ENCODE measurements at regions not wholly inside any gene's neighbourhood (a gene's known extent, or its start where the extent isn't known, plus 50 kb on each side); places are given as distances from the start of the nearest gene placed in this dataset.

DNA sequence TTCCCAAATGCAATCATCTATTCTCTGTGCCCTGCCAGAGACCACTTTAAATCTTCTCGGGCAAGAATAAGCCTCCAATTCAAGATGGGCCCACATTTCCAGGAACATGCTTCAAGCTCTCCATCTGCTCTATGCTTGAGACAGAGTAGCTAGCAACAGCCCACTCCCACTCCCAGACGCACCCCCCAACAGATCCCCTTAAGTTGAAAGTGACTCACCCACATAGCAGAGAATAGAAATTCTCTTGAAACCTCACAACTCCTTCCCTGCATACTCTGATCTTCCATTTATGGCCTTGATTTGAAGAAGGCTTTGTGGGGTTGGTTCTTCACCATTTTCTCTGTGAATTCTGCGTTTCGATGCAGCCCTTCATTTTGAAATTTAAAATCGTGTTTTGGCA is 604.0 kb downstream of the INHBA start:
- no peaks in the 10 kb centered on the region for H3K27me3 Mint-ChIP-seq (ENCODE audit: low read depth)
- H3K9me3 Mint-ChIP-seq: peaks cover 3% of the 10 kb centered on the region
- no peak overlapping the region for H3K27ac Mint-ChIP-seq
- H3K4me1 Mint-ChIP-seq (ENCODE audit: low read depth): no peaks in the 10 kb centered on the region
- no peaks in the 10 kb centered on the region for H3K36me3 Mint-ChIP-seq (ENCODE audit: low read depth)
- no peak overlapping the region for H3K4me3 Mint-ChIP-seq

DNA sequence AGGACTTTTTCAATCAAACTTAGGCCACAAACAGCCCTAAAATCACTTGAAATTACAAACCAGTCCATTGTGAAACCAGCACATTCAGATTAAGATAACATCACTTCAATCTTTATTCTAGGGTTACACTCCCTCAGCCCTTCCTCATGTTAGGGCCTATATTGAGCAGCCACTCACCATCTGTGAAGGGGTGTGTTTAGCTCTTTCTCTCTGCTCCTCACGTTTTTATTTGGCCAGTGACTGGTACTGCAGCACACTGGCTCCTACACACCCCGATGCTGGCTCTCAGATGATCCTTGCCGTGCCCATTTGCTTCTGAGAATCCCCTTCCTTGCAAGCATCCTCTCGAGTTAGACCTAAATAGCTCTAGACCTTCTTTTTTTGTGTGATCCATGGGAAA is 604.5 kb downstream of the INHBA start:
- H3K9me3 Mint-ChIP-seq: peaks cover 3% of the 10 kb centered on the region
- H3K4me3 Mint-ChIP-seq: no peak overlapping the region
- H3K27me3 Mint-ChIP-seq (ENCODE audit: low read depth): no peaks in the 10 kb centered on the region
- no peaks in the 10 kb centered on the region for H3K4me1 Mint-ChIP-seq (ENCODE audit: low read depth)
- H3K36me3 Mint-ChIP-seq (ENCODE audit: low read depth): no peaks in the 10 kb centered on the region
- no peak overlapping the region for H3K27ac Mint-ChIP-seq

DNA sequence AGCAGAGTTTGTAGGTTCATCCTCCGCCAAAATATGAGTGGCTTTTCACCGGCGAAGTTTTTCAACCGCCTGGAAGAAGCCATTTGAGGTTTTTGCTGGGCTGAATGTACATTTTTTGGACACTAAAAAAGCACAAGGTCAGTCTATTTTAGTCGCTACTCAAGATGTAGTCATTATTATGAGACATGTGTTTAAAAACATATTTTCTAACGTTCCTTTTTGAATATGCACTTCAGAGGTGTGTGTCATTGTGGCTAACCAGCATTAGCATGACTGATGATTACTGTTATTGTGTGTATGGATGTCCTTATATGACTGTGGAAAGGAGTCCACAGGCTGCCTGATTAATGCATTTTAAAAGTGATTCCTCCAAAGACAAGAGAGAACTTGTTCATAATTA is 605.4 kb downstream of the INHBA start:
- no peak overlapping the region for H3K27ac Mint-ChIP-seq
- H3K4me3 Mint-ChIP-seq: no peak overlapping the region
- H3K4me1 Mint-ChIP-seq (ENCODE audit: low read depth): no peaks in the 10 kb centered on the region
- no peaks in the 10 kb centered on the region for H3K27me3 Mint-ChIP-seq (ENCODE audit: low read depth)
- H3K36me3 Mint-ChIP-seq (ENCODE audit: low read depth): no peaks in the 10 kb centered on the region
- H3K9me3 Mint-ChIP-seq: no peaks in the 10 kb centered on the region

GRCh38 chr7:41096917-41097316 is 606.0 kb downstream of the INHBA start:
- Mint-ChIP-seq H3K4me1 (ENCODE audit: low read depth) (no peaks in the 10 kb centered on the region), H3K9me3 (no peaks in the 10 kb centered on the region), H3K27me3 (ENCODE audit: low read depth) (no peaks in the 10 kb centered on the region), H3K4me3 (no peak overlapping the region), H3K27ac (no peak overlapping the region), H3K36me3 (ENCODE audit: low read depth) (no peaks in the 10 kb centered on the region)

DNA sequence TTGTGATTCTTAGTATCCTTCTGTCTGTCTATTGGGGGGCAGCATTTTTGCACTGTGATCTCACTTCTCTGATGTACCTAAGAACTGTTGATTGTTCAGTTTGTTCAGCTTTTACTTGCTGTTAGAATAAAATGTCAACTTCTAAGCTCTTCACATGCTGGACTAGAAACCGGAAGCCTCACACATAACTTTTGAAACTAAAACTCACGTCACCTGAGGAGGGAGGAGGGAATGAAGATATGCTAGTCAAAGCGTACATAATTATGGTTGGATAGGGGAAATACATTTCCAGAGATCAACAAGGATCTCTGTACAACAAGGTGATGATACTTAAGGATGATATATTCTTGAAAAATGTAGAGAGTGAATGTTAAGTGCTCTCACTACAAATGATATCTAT is 609.7 kb downstream of the INHBA start:
- Mint-ChIP-seq H3K4me3 (no peak overlapping the region), H3K36me3 (ENCODE audit: low read depth) (no peaks in the 10 kb centered on the region), H3K9me3 (peaks cover 4% of the 10 kb centered on the region), H3K27me3 (ENCODE audit: low read depth) (no peaks in the 10 kb centered on the region), H3K4me1 (ENCODE audit: low read depth) (no peaks in the 10 kb centered on the region), H3K27ac (no peak overlapping the region)

DNA sequence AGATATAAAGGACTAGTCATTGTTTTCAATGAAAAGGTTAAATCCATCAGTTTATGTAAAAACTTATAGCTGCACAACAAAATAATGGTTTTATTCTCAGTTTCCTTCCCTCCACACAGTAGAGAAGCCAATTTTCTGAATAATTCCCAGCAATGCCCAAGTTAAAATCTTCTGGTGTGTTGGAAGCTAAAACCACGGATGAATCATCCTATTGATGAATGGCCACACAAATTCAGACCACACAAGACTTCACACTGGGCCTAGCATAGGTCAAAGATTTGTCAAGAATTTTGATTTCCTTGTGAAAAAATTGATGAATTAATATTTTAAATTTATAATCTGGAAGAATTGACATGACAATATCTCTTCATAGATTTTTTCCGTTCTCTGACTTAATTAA is 617.6 kb downstream of the INHBA start:
- no peaks in the 10 kb centered on the region for H3K27me3 Mint-ChIP-seq (ENCODE audit: low read depth)
- H3K4me1 Mint-ChIP-seq (ENCODE audit: low read depth): no peaks in the 10 kb centered on the region
- no peak overlapping the region for H3K4me3 Mint-ChIP-seq
- peaks cover 4% of the 10 kb centered on the region for H3K9me3 Mint-ChIP-seq
- H3K36me3 Mint-ChIP-seq (ENCODE audit: low read depth): no peaks in the 10 kb centered on the region
- no peak overlapping the region for H3K27ac Mint-ChIP-seq

DNA sequence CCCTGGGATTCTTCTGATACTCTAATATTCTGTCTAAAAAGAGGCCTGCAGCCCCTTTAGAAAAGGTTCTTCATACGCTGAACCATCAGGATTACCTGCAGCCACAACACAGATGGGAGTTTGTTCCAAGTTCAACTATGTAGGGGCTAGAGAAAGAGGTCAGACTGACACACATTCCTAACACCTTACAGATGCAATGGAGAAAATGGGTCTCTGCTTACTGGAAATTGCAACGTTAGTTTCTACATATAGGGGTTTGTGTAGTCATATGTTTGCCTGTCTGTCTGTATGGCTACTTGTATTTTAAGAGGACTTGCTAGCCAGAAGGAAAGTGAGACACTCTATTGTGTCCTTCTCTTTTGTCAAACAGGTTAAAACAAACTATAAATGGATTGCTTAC is 618.5 kb downstream of the INHBA start:
- Mint-ChIP-seq H3K36me3 (ENCODE audit: low read depth) (no peaks in the 10 kb centered on the region), H3K27ac (no peak overlapping the region)

DNA sequence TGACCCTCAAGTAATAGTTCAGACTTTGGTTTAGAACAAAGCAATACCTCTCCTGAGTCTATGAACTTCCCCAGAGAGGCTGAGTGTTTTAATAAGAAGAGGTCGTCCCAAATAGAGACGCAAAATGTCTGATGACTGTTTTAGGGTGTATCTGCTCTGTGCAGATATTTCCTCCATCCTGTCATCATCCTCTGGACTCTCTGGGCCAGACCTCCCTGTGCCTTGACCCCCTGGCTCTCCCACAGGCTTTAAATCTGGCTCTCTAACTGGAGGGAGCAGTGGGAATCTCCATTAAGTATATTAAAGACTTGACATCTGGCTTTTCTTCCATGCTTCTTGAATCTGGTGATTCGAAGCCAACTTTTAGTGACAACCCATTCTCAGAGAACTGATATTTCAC is 633.3 kb downstream of the INHBA start:
- Mint-ChIP-seq H3K4me3 (no peak overlapping the region), H3K27ac (no peak overlapping the region), H3K36me3 (ENCODE audit: low read depth) (no peaks in the 10 kb centered on the region), H3K9me3 (no peaks in the 10 kb centered on the region), H3K4me1 (ENCODE audit: low read depth) (no peaks in the 10 kb centered on the region), H3K27me3 (ENCODE audit: low read depth) (no peaks in the 10 kb centered on the region)

More for the DNA sequence above, 618.5 kb downstream of the INHBA start:
- Mint-ChIP-seq H3K27me3 (ENCODE audit: low read depth) (no peaks in the 10 kb centered on the region), H3K9me3 (peaks cover 4% of the 10 kb centered on the region), H3K4me3 (no peak overlapping the region), H3K4me1 (ENCODE audit: low read depth) (no peaks in the 10 kb centered on the region)

- Mint-ChIP-seq H3K27ac (no peak overlapping the region), H3K9me3 (no peaks in the 10 kb centered on the region), H3K4me3 (no peak overlapping the region), H3K27me3 (ENCODE audit: low read depth) (no peaks in the 10 kb centered on the region), H3K36me3 (ENCODE audit: low read depth) (no peaks in the 10 kb centered on the region), H3K4me1 (ENCODE audit: low read depth) (no peaks in the 10 kb centered on the region)
Observed at GRCh38 chr7:41067576-41067975, 635.3 kb downstream of the INHBA start.

GRCh38 chr7:41065663-41066062 is 637.2 kb downstream of the INHBA start:
- Mint-ChIP-seq H3K4me3 (no peak overlapping the region), H3K9me3 (no peaks in the 10 kb centered on the region), H3K27ac (no peak overlapping the region), H3K4me1 (ENCODE audit: low read depth) (no peaks in the 10 kb centered on the region), H3K27me3 (ENCODE audit: low read depth) (no peaks in the 10 kb centered on the region), H3K36me3 (ENCODE audit: low read depth) (no peaks in the 10 kb centered on the region)

GRCh38 chr7:41063116-41063515 is 639.8 kb downstream of the INHBA start:
- Mint-ChIP-seq H3K27ac (no peak overlapping the region), H3K4me1 (ENCODE audit: low read depth) (no peaks in the 10 kb centered on the region), H3K4me3 (no peak overlapping the region), H3K27me3 (ENCODE audit: low read depth) (no peaks in the 10 kb centered on the region), H3K36me3 (ENCODE audit: low read depth) (no peaks in the 10 kb centered on the region), H3K9me3 (peaks cover 5% of the 10 kb centered on the region)

DNA sequence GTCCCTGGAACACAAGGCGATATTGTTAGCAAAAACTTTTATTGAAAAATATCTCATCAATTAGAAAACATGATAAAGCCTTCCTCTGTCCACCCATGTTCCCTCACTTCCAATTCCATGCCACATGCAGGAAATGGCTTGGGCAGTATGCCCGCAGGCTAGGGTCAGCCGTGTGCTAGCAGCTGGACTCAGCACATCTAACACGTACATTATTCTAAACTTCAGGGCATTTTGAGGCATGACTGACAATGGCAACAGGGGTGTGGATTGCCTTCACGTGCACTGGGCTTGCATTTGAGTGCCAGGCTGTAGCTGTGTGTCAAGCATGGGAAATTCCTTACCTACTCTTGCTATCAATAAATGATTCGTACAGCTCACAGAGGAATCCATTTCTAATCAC is 642.1 kb downstream of the INHBA start:
- Mint-ChIP-seq H3K4me3 (no peak overlapping the region), H3K9me3 (peaks cover 22% of the 10 kb centered on the region), H3K4me1 (ENCODE audit: low read depth) (no peaks in the 10 kb centered on the region), H3K27me3 (ENCODE audit: low read depth) (no peaks in the 10 kb centered on the region), H3K36me3 (ENCODE audit: low read depth) (no peaks in the 10 kb centered on the region), H3K27ac (no peak overlapping the region)

DNA sequence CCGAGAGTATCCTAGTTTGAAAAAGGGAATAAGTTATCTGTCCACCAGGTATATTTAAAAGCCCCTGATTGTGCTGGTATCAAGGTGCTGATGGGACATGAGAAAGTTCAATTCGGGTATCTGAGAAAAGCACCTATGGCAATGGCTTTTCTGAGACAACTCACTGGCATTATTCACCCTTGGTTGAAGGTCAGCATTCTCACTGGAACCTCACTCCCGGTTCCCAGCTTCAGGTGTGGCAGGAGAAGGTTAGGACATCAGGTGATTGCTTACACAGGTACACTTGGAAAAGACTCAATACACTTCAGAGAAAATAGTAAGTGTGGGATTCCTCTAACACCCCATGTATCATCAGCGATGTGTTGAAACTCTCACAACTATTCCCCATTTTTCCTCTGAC is 643.1 kb downstream of the INHBA start:
- no peaks in the 10 kb centered on the region for H3K4me1 Mint-ChIP-seq (ENCODE audit: low read depth)
- no peak overlapping the region for H3K4me3 Mint-ChIP-seq
- no peak overlapping the region for H3K27ac Mint-ChIP-seq
- H3K27me3 Mint-ChIP-seq (ENCODE audit: low read depth): no peaks in the 10 kb centered on the region
- peaks cover 30% of the 10 kb centered on the region for H3K9me3 Mint-ChIP-seq
- H3K36me3 Mint-ChIP-seq (ENCODE audit: low read depth): no peaks in the 10 kb centered on the region

DNA sequence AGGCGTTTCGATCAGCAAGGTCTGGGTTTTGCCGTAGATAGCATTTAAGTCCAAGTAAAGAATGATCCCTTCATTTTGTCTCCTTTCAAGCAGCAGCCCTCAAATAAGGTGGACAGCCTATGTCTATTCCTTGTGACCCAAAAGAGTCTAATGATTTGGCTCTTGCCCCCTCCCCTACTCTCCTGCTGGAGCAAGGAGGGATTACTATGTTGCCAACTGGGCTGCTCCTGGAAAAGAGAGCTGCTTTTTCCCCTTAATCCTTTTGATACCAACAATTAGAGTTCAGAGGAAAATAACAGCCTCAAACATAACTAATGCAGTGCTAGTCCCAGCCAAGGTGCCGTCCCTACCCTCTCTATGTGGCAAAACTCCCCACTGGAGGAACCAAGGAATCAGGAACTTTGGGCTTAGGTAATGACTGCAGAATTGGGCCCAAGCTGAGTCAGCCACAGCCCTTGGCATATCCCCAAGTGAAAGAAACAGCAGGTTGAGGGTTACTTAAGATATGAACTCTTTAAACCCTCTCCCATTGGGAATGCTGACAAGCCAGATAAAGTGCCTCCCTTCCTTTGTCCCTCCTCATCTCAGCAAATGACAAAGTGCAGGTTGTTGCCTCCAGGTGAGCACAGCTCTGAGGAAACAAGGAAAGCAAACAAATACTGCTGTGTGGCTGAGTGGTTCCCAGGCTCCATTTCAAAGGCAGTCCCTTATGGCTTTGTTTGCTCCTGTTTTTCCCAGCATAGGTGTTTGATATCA is 643.7 kb downstream of the INHBA start:
- no peaks in the 10 kb centered on the region for H3K27me3 Mint-ChIP-seq (ENCODE audit: low read depth)
- no peak overlapping the region for H3K27ac Mint-ChIP-seq
- H3K36me3 Mint-ChIP-seq (ENCODE audit: low read depth): no peaks in the 10 kb centered on the region

GRCh38 chr7:41054960-41055661 is 647.8 kb downstream of the INHBA start:
- no peaks in the 10 kb centered on the region for H3K36me3 Mint-ChIP-seq (ENCODE audit: low read depth)
- H3K4me3 Mint-ChIP-seq: no peak overlapping the region
- H3K27me3 Mint-ChIP-seq (ENCODE audit: low read depth): no peaks in the 10 kb centered on the region
- no peak overlapping the region for H3K27ac Mint-ChIP-seq
- no peaks in the 10 kb centered on the region for H3K4me1 Mint-ChIP-seq (ENCODE audit: low read depth)
- peaks cover 39% of the 10 kb centered on the region for H3K9me3 Mint-ChIP-seq

More for the DNA sequence above, 643.7 kb downstream of the INHBA start:
- Mint-ChIP-seq H3K4me1 (ENCODE audit: low read depth) (no peaks in the 10 kb centered on the region), H3K9me3 (peaks cover 37% of the 10 kb centered on the region), H3K4me3 (no peak overlapping the region)
